GM19455 (cell line): ENCODE measurements at regions not wholly inside any gene's neighbourhood (a gene's known extent, or its start where the extent isn't known, plus 50 kb on each side); places are given as distances from the start of the nearest gene placed in this dataset.
"Not testable (repeated sequence)": the region's sequence is repeated elsewhere in the genome, so short reads cannot be mapped to it uniquely, and the experiment has no call there.

ENCODE experiments used
- ATAC-seq: cut with Tn5 transposase; IDR thresholded peaks from one replicate; pipeline ENCODE4 v1.9.1; 2021; ENCODE audit not compliant: unreplicated experiment

DNA sequence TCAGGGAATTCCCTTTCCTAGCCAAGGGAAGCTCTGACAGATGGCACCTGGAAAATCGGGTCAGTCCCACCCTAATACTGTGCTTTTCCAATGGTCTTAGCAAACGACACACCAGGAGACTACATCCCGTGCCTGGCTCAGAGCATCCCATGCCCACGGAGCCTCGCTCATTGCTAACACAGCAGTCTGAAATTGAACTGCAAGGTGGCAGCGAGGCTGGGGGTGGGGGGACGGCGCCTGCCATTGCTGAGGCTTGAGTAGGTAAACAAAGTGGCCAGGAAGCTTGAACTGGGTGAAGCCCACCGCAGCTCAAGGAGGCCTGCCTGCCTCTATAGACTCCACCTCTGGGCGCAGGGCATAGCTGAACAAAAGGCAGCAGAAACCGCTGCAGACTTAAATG, 279.5 kb upstream of the LUZP2 start:
- not testable (repeated sequence) for ATAC-seq

DNA sequence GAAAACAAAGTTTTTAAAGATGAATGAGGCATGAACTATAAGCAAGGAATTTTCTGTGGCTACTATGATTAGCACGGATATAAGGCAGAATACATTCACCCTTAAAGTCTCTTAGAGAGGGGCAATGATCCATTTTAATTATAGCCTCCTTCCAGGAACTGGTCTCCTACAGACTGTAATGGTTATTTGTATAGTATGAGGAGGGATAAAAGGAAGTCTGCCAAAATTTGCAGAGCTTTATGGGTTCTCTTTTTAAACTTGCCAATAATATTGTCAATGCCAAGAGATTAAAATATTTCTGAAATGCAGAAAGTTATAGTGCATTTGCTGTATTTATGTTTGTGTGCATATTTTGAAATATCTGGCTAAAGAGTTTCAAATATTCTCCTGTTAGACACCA, 271.4 kb upstream of the LUZP2 start:
- no peak for ATAC-seq

DNA sequence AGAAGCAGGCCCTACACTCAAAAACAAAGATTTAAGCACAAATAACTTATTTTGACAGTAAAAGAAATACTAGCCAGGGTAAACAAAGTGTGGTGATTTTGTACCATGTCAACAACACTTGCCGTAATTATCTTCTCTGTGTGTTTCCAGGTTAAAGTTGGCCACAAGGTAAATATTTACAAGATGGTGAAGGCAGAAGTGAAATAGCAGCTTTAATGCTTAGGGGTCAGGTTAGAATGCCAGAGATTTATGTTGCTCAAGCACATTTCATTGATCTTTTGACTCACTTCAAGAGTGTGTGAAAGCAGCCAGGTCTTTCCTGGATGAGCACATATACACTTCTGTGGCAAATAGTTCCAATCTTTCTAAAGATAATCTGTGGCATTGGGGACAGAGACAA, 270.2 kb upstream of the LUZP2 start:
- ATAC-seq, result no peak

DNA sequence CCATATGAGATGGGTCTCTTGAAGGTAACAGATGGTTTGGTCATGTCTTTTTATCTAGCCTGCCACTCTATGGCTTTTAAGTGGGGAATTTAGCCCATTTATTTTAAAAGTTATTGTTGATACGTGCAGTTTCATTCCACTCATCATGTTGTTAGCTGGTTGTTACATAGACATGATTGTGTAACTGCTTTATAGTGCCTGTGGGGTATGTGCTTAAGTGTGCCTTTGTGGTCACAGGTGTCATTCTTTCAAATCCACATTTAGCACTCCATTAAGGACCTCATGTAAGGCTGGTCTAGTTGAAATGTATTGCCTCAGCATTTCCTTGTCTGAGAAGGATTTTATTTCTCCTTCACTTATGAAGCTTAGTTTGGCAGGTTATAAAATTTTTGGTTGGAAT, 263.8 kb upstream of the LUZP2 start:
- no peak for ATAC-seq

DNA sequence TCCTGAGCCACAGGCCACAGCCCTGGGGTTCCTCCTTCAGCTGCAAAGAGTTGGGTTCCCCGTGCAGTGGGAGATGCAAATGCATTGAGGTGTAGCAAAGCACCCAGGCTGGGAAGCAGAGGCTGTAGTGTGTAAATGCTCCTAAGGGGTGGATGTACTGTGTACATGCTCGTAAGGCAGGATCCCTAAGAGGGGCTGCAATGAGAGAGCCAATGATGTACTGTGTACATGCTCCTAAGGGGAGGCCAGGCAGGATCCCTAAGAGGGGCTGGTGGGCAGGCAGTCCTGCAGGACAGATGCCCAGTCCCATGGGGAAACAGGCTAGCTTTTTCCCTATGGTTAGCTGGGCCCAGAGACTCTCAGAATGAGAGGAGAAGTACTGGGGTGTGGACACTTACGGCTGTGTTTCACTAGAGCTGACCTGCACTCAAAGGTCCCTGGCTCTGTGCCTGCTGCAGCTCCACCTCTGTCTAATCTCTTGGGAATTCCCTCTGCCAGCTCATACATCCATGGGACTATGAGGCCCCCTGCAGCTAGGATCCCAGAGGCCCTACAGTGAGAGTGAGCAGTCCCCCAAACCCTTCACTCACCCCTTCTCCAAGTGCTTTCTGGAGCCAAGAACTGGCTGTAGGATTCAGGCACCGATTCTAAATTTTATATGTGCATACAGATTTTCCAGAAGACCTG, 261.9 kb upstream of the LUZP2 start:
- no peak for ATAC-seq

DNA sequence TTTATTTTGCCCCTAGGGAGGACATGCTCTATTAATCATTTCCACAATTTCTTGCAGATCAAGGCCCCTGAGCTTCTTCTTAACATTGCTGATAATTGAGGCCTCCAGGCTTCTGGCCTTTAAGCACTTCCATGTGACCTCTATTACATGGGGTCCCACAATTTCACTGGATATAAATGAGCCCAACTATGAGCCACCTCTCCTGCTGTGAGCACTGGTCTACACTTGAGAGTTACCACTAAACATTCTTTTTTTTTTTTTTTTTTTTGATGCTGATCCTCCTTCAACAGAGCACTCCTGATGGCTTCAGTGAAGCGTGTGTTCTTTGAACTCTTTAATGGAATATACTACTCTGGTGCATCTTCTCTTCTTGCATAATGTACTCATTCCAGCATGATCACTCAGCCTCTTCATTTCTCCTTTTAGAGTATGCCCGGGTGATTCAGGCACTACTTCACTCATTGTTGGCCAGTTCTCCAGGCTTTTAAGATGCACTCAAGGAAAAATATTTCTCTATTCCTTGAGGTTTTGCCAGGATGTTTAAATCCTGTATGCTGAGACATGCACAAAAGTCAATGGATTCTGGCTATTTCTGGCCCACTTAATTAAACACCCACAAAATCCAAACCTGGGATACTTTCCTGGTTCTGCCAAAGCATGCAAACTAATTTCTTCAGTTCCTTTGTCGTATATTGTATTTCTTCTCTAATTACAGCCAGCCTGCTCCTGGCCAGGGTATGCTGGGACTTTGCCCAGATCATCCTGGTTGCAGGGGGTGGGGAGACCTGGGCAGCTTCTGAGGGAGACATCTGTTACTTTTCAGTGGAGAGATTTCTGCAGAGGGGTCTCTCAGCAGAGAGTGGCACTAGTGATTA, 257.8 kb upstream of the LUZP2 start:
- no peak for ATAC-seq

DNA sequence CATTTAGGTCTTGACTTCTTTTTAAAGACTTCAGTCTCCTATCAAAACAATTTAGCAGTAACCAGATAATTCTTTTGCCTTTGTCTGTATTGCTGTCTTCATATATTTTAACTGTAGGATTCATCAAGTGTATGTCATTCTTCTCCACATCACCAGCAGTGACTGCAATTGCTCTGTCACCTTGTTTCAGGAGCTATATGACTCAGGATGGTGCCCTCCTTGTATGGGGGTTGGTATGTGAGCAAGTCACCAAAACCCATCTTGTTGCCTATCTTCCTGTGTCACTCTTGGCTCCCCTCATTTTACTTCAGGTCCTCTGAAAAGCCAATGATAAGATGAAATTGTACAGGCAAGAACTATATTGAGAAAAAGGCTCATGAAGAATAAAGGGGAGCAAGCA, 256.9 kb upstream of the LUZP2 start:
- ATAC-seq, result no peak

DNA sequence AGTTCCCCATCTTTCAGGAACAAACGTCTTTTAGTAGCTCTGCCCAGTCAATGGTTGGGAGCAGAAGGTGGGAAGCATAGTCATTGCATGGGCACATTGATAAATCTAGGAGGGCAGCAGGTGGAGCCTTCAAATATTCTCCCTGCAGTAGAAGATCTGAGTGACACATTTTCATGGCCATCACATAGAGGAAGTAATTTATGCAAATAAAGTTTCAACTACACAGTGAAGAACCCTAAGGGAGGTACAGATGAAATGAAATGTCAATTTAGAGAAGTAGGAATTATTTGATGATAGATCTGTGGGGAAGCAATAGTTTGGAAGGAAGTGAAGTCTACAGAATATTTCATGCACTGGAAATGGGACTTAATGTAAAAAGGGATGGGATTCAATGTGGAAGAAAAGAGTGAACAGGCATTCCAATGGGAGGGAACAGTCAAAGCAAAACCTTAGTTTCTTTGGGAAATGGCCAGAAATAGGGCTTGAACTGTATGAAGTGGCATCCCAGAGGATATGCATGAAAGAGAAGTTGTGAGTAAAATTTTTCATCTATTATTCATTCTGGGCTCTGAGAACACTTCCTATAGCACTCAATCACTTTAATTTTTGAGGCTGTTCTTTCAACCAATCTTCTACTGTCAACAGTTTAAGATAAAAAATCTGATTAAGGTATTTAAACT, 256.2 kb upstream of the LUZP2 start:
- ATAC-seq, result no peak

DNA sequence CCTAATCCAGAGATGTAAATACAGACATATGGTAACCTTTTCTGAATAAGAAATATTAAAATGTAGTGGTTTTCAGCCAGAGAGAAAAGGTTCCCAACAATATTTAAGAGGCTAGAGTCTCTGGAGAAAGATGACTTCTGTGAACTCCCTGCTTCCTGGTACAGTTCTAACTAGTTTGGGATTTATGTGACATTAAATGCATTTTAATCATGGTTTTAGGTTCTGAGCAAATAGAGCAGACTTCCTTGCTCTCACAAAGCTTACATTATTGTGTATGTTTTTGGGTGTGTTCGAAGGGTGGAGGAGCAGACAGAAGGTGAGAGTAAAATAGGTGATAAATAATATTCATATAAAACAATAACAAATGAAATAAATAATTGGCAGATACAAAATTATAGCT, 250.1 kb upstream of the LUZP2 start:
- no peak for ATAC-seq

DNA sequence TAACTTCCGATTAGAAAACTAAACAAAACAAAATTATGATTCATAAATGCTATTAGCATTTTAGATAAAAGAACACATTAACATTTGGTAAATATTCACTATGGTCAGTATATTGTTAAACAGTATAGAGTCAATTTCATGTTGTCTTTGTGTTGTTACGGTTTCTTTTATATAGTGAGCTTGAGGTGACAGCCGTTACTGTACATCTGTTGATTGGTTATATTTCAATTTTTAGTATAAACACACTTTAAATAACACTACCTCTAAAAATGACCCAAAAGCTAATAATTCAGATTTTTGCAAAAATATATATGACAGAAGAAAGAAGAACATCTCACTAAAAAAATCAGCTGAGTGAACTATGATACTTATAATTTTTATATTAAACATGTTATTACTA, 249.0 kb upstream of the LUZP2 start:
- ATAC-seq, result no peak

DNA sequence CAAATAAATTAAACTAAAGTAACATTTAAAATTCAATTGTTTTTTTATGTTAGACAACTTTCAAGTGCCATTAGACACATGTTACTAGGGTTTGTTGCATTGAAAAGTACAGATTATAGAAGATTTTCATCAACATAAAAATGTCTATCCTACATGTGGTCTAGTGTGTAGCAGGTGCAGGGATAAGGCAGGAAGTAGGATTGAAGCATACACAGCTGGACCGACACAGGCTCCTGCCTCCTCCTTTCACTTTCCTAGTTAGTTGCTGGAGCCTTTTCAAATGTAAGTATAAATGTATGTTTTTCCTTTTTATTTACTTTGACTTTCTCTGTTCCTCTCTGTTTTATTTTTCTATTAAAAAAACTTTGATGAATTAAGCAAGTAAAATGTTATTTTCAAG, 246.9 kb upstream of the LUZP2 start:
- ATAC-seq, result no peak

DNA sequence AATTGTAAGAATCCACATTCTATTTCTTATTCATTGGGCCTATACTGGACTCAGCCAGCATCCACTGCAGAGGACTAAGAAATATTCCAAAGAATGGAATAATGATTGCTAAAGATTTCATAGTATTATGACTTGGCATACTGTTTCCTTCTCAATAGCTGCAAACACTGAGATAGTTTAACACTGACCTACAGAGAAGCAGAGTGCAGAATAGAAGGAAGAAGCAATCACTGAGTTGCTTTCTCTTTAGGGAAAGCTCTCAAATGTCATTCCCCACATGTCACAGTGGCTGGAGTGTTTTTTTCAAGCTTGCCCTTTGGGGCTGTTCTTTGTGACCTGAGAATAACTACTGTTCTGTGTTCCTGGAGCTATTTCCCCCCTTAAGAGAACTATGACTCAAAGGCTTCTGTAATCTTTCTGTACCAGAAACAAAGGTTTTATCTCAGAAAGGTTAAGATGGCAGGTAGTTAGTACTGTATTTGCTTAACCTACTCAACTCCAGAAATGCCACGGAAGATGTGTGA, 243.6 kb upstream of the LUZP2 start:
- ATAC-seq, result no peak

DNA sequence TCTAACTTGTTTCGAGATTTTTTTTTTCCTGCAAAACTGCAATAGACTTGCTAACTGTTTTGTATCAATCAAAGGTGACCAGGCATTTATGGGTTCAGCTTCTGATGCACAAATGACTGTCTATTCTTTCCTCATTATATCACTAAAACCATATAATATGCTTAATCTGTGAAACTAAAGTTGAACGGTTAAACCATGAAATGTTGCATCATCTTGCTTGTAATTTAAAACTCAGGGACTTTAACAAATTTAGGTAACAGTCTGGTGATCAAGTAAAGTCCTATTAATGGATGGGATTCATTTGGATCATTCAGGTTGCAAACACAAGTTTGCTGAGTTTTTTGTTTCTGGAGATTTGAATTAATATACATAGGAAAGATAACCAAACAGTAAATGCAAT, 232.0 kb upstream of the LUZP2 start:
- ATAC-seq, result no peak

DNA sequence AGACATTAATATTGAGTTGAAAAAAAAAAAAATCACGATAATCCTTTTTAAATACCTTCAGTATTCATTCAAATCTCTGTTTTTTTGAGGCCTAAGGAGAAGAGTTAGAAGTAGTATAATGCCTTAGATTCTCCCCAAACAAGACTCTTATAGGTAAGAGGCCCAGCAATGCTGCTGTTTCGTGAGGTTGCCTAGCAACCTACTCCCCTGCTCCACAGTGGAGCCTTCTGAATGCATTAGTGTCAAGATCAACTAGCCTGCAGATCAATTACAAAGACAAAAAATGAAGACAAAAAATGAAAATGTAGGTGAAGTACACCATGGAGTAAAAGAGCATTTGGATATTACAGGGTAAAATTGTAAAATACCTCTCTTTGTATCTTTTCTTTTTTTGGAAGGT, 229.8 kb upstream of the LUZP2 start:
- ATAC-seq, result no peak

DNA sequence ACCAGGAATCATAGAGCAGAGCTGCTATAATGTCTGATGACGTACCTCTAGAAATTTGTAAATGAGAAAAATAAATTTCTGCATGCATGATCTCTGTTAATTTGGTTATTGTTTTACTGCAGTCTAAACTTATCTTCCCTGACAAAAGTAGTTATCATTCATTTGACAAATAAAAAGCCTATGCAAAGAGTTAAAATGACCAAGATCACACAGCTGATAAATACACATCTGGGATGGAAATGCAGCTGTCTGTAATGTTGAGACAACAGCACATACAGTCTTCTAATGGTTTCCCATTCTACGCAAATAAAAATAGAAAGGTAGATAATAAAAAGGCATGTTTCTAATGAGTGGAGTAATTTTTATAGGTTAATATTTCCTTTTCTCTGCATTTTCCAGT, 225.1 kb upstream of the LUZP2 start:
- ATAC-seq, result no peak

DNA sequence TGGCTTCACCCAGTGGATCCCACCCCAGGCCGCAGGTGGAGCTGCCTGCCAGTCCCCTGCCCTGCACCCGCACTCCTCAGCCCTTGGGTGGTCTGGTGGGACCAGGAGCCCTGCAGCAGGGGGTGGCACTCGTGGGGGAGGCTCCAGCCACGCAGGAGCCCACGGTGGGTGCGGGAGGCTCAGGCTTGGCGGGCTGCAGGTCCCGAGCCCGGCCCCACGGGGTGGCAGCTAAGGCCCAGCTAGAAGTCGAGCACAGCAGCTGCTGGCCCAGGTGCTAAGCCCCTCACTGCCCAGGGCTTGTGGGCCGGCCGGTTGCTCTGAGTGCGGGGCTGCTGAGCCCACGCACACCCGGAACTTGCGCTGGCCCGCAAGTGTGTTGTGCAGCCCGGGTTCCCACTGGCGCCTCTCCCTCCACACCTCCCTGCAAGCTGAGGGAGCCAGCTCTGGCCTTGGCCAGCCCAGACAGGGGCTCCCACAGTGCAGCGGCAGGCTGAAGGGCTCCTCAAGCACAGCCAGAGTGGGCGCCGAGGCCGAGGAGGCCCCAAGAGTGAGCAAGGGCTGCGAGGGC, 222.6 kb upstream of the LUZP2 start:
- ATAC-seq, result not testable (repeated sequence)

DNA sequence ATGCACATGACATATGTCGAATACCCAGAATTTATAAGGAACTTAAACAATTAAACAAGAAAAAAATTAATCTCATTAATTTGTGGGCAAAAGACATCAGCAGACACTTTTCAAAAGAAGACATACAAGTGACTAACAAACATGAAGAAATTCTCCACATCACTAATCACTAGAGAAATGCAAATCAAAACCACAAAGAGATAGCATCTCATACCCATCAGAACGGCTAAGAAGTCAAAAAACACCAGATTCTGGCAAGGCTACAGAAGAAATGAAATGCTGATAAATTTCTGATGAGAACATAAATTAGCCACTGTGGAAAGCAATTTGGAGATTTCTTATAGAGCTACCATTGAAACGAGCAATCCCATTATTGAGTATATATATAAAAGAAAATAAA, 210.6 kb upstream of the LUZP2 start:
- ATAC-seq, result no peak

DNA sequence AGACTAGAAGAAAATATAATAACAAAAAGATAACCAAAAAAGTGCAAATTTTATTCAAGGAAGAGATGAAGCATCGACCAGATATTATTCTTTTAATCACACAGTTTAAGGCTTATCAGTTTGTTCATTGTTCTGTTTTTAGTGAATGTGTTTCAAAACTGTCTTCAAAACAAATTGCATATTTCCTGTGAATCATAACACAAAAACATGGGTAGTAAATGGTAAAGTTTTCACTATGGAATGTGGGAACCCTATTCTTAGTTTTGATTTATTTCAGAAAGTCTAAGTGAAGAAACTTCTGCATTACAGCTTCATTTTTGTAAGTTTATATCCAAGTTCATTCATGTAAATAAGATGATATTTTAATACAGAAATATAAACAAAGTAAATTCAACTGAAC, 207.6 kb upstream of the LUZP2 start:
- ATAC-seq, result no peak

DNA sequence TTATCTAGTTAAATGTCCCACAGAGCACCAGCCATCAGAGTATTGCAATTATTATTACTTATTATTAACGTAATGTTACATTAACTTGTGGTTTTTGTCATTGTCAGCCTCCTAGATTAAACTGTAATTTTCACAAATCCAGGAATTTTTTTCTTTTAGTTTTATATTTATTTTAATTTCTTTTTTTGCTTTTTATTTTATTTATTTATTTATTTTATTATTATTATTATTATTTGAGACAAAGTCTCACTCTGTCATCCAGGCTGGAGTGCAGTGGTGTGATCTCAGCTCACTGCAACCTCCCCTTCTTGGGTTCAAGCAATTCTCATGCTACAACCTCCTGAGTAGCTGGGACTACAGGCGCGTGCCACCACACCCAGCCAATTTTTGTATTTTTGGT, 202.9 kb upstream of the LUZP2 start:
- ATAC-seq, result no peak

DNA sequence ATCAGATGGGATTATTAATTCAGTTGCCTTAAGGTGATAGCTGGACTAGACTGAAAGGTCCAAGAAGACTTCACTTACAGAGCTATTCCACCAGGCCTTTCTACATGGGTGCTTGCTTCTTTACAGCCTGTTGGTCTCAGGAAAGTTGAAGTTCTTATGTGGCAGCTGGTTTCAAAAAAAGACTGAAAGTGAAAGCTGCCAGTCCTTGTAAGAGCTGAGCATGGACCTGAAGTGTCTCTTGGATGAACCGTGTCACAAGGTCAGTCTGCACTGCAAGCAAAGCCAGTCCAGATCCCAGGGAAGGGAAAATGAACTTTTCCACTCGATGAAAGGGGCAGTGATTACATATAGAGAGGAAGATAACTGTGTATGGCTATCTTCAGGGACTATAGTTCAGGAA, 201.5 kb upstream of the LUZP2 start:
- ATAC-seq, result no peak

DNA sequence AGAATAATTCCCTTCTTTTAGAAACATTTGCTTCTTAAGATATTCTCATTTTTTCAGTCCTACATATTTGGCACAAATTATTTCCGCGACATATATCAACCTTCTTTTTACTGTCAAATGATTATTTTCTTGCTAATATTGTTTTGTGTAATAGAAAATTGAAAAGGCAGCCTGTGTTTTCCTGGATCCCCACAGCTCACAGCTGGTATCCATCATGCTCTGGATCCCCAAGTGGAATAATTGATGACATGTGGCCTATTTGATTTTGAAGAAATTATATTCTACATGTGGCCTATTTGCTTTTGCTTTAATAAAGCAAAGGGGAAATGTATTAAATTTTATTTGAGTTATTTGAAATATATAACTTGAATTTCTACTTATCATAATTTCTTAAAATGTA, 199.4 kb upstream of the LUZP2 start:
- no peak for ATAC-seq

DNA sequence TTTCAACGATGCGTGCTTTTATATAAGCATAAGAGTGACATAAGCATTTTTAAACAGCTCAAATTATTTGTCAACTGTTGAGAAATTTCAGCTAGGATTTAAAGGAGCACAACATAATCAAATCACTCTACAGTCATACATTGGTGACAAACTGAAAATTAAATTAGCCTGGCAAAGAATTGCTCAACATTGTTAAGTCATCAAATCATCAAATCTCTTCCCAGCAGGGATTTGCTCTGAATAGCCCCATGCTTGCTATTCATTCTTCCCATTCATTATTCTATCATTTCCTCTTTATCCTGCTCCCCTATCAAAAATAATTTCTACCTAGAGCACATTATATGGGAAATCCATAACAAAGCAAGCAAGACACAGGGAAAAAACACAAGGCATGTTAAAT, 198.7 kb upstream of the LUZP2 start:
- ATAC-seq, result no peak
